A549 (cell line): ENCODE measurements at regions not wholly inside any gene's neighbourhood (a gene's known extent, or its start where the extent isn't known, plus 50 kb on each side); places are given as distances from the start of the nearest gene placed in this dataset.

Source experiments
- ATAC-seq, 2 experiments: fragments of 200-7000 bp in 1 of 2; fragments of >200 bp in 1 of 2; cut with Nextera tagmentation in 1 of 2; cut with Tn5 transposase in 1 of 2; 3 replicates each; pipeline versions ENCODE4 v1.8.0 to v1.9.1; 2018 to 2020; ENCODE audit warnings: mild to moderate bottlenecking in 1 of 2, moderate library complexity in 1 of 2
- CTCF ChIA-PET: fragments of 300-600 bp; sonication (Branson Sonifier 250); formaldehyde crosslinking; extraction: SDS; loops from one replicate; lab custom pipeline; 2021; ENCODE audit warnings: antibody characterized with exemption, inconsistent platforms; lab: Yijun Ruan, JAX
- POLR2A ChIA-PET: fragments of 350-600 bp; formaldehyde crosslinking; extraction: SDS; loops from one replicate; lab custom pipeline; 2021; ENCODE audit warnings: antibody characterized with exemption, inconsistent platforms; lab: Yijun Ruan, JAX
- DNase-seq, 2 experiments: peaks; one replicate each; pipeline versions ENCODE4 v3.0.0 to v3.0.0-alpha.2; 2011 to 2016; ENCODE audit warnings: low read depth in 1 of 2, low spot score in 1 of 2
- FAIRE-seq: peaks from 2 replicates; lab custom pipeline; 2011; peaks lifted over from hg19 to GRCh38; lab: Jason Lieb, UNC
- H3K27ac ChIP-seq, 2 experiments: fragments of >200 bp; sonication (Bioruptor Twin); formaldehyde crosslinking; 3 replicates each; pipeline ENCODE4 v1.5.1; 2016 to 2017
- H3K4me1 ChIP-seq: fragments of >200 bp; sonication (Bioruptor Twin); formaldehyde crosslinking; 3 replicates; pipeline ENCODE4 v1.6.1; 2016
- H3K4me2 ChIP-seq: fragments of >200 bp; sonication (Bioruptor Twin); formaldehyde crosslinking; 3 replicates; pipeline ENCODE4 v1.6.1; 2016
- H3K4me3 ChIP-seq: fragments of >200 bp; sonication (Bioruptor Twin); formaldehyde crosslinking; 3 replicates; pipeline ENCODE4 v1.5.1; 2016
- H3K9me3 ChIP-seq: fragments of >200 bp; sonication (Bioruptor Twin); formaldehyde crosslinking; 3 replicates; pipeline ENCODE4 v1.6.1; 2016
- CEBPB ChIP-seq, 2 experiments: fragments of >200 bp in 1 of 2; sonication (Bioruptor Twin) in 1 of 2; formaldehyde crosslinking in 1 of 2; IDR thresholded peaks; 2 replicates each; pipeline ENCODE4 v1.6.1; 2012 to 2016
- CHD2 ChIP-seq: fragments of 150-350 bp; IDR thresholded peaks from 2 replicates; pipeline ENCODE4 v1.6.1; 2014; ENCODE audit warnings: low read length; ENCODE audit not compliant: partially characterized antibody
- CHD4 ChIP-seq: fragments of 200-600 bp; sonication (generic); IDR thresholded peaks from 2 replicates; pipeline ENCODE4 v1.6.1; 2016; ENCODE audit warnings: antibody characterized with exemption, mild to moderate bottlenecking, borderline replicate concordance
- EHF ChIP-seq: fragments of 250-450 bp; sonication (Bioruptor Pico); IDR thresholded peaks from 2 replicates; pipeline ENCODE4 v1.5.0; 2020; ENCODE audit warnings: mild to moderate bottlenecking
- ESRRA ChIP-seq: fragments of 150-350 bp; IDR thresholded peaks from 2 replicates; pipeline ENCODE4 v1.6.1; 2014; ENCODE audit warnings: mild to moderate bottlenecking, low read length, borderline replicate concordance
- FOSL2 ChIP-seq, 2 experiments: fragments of 450-650 bp in 1 of 2; fragments of >200 bp in 1 of 2; sonication (Bioruptor Twin) in 1 of 2; formaldehyde crosslinking; IDR thresholded peaks; 2 replicates each; pipeline versions ENCODE4 v1.5.0 to v1.6.1; 2016 to 2020; ENCODE audit warnings: mild to moderate bottlenecking in 1 of 2, moderate library complexity in 1 of 2
- FOXS1 ChIP-seq: fragments of 250-450 bp; sonication (Bioruptor Pico); IDR thresholded peaks from 2 replicates; pipeline ENCODE4 v1.5.0; 2020; ENCODE audit warnings: mild to moderate bottlenecking, moderate library complexity
- HDAC2 ChIP-seq: fragments of 200-600 bp; sonication (generic); IDR thresholded peaks from 2 replicates; pipeline ENCODE4 v1.6.1; 2016
- HEYL ChIP-seq: fragments of 250-450 bp; sonication (Bioruptor Pico); IDR thresholded peaks from 2 replicates; pipeline ENCODE4 v1.8.0; 2021; ENCODE audit warnings: mild to moderate bottlenecking, moderate library complexity
- MAFK ChIP-seq: fragments of 450-650 bp; IDR thresholded peaks from 2 replicates; pipeline ENCODE4 v1.6.1; 2014; ENCODE audit not compliant: partially characterized antibody
- MYC ChIP-seq: IDR thresholded peaks from 2 replicates; pipeline ENCODE4 v1.6.1; 2012; ENCODE audit warnings: mild to moderate bottlenecking, inconsistent platforms, low read length, improper control_type of control experiment, borderline replicate concordance
- PHF8 ChIP-seq: fragments of 200-600 bp; sonication (generic); IDR thresholded peaks from 2 replicates; pipeline ENCODE4 v1.6.1; 2016; ENCODE audit warnings: low read depth, mild to moderate bottlenecking, antibody characterized with exemption, moderate library complexity, borderline replicate concordance
- RNF2 ChIP-seq: fragments of 200-600 bp; sonication (generic); IDR thresholded peaks from 2 replicates; pipeline ENCODE4 v1.6.1; 2016; ENCODE audit warnings: low read depth, mild to moderate bottlenecking, antibody characterized with exemption, moderate library complexity, borderline replicate concordance
- TP53 ChIP-seq: fragments of 250-450 bp; sonication (Bioruptor Pico); IDR thresholded peaks from 2 replicates; pipeline ENCODE4 v1.5.0; 2021; ENCODE audit warnings: mild to moderate bottlenecking, moderate library complexity
- ZC3H11A ChIP-seq: fragments of 450-650 bp; IDR thresholded peaks from 2 replicates; pipeline ENCODE4 v1.6.1; 2014; ENCODE audit warnings: antibody characterized with exemption, mild to moderate bottlenecking
- WGBS: methylation state at CpG from one replicate; pipeline ENCODE4 v1.1.6; 2017; ENCODE audit errors: missing lambda C conversion rate; 5-methylcytosine and 5-hydroxymethylcytosine counted together
- TF ChIP-seq, protein P1 (sequence below): fragments of >200 bp; sonication (Bioruptor Twin); formaldehyde crosslinking; IDR thresholded peaks from 3 replicates; pipeline ENCODE4 v1.5.1; 2016
- TF ChIP-seq, protein P2 (sequence below): fragments of 250-450 bp; sonication (Bioruptor Pico); IDR thresholded peaks from 2 replicates; pipeline ENCODE4 v1.5.0; 2020; ENCODE audit warnings: low read depth, mild to moderate bottlenecking, moderate library complexity
- TF ChIP-seq, protein P3 (sequence below): IDR thresholded peaks from 2 replicates; pipeline ENCODE4 v1.6.1; 2012
- TF ChIP-seq, protein P4 (sequence below): fragments of 150-350 bp; IDR thresholded peaks from 2 replicates; pipeline ENCODE4 v1.6.1; 2014; ENCODE audit warnings: low read depth, mild to moderate bottlenecking, low read length

- H3K4me3 ChIP-seq, result no peak overlapping the region
- TF ChIP-seq FOXS1 (no peak), HEYL (CRISPR knock-in tag) (no peak)
- no peak overlapping the region for H3K4me2 ChIP-seq
- ATAC-seq, result no peak
- POLR2A ChIA-PET, result no interaction called here
- FAIRE-seq, result no peak
- no peaks in the 10 kb centered on the region for H3K4me1 ChIP-seq
- no peak overlapping the region for H3K27ac ChIP-seq
- 7% methylated on average over 5 of the region's 5 CpGs for WGBS
- no peaks in the 10 kb centered on the region for H3K9me3 ChIP-seq
- no peak for DNase-seq
- CTCF ChIA-PET, result no interaction called here
These were observed 439.7 kb upstream of the SETBP1 start for GRCh38 chr18:44241020-44241419.

DNA sequence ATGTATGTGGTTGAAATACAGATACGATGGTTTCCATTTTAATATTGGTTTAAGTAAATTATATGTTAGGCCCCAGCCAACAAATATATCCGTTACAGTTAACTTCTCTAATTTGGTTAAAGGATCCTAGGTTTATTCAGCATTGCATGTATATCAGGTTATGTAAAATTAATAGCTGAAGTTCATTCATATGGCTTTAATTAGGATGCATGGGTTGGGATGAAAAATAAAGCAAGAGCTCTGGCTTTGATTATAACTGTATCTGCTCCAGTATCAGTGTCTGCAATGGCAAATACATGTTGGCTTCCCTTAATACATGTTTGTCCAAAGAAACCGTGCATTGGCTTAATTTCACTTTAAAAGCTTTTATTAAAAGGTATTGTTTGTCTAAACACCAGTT is 435.7 kb upstream of the SETBP1 start:
- DNase-seq, result no peak
- 19% methylated on average over 3 of the region's 3 CpGs for WGBS
- Histone ChIP-seq H3K4me1 (no peaks in the 10 kb centered on the region), H3K4me2 (no peak overlapping the region), H3K4me3 (no peak overlapping the region), H3K27ac (no peak overlapping the region), H3K9me3 (no peaks in the 10 kb centered on the region)
- CTCF ChIA-PET, result no interaction called here
- POLR2A ChIA-PET, result no interaction called here
- ATAC-seq, result no peak
- TF ChIP-seq EHF (CRISPR knock-in tag), result no peak
- TF ChIP-seq CHD4, result no peak
- TF ChIP-seq ZC3H11A, result no peak
- no peak for TF ChIP-seq MYC
- TF ChIP-seq, protein P1, sequence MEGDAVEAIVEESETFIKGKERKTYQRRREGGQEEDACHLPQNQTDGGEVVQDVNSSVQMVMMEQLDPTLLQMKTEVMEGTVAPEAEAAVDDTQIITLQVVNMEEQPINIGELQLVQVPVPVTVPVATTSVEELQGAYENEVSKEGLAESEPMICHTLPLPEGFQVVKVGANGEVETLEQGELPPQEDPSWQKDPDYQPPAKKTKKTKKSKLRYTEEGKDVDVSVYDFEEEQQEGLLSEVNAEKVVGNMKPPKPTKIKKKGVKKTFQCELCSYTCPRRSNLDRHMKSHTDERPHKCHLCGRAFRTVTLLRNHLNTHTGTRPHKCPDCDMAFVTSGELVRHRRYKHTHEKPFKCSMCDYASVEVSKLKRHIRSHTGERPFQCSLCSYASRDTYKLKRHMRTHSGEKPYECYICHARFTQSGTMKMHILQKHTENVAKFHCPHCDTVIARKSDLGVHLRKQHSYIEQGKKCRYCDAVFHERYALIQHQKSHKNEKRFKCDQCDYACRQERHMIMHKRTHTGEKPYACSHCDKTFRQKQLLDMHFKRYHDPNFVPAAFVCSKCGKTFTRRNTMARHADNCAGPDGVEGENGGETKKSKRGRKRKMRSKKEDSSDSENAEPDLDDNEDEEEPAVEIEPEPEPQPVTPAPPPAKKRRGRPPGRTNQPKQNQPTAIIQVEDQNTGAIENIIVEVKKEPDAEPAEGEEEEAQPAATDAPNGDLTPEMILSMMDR, result no peak
- no peak for TF ChIP-seq FOSL2 (IDR thresholded peaks at IDR 0.05)
- TF ChIP-seq FOSL2 (CRISPR knock-in tag; IDR thresholded peaks at IDR 0.05), result no peak
- TF ChIP-seq, protein P2, sequence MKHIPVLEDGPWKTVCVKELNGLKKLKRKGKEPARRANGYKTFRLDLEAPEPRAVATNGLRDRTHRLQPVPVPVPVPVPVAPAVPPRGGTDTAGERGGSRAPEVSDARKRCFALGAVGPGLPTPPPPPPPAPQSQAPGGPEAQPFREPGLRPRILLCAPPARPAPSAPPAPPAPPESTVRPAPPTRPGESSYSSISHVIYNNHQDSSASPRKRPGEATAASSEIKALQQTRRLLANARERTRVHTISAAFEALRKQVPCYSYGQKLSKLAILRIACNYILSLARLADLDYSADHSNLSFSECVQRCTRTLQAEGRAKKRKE, result no peak
- no peak for TF ChIP-seq MAFK
- no peak for TF ChIP-seq CEBPB (IDR thresholded peaks at IDR 0.05)
- TF ChIP-seq HDAC2, result no peak
- no peak for TF ChIP-seq CHD2
- no peak for FAIRE-seq

DNA sequence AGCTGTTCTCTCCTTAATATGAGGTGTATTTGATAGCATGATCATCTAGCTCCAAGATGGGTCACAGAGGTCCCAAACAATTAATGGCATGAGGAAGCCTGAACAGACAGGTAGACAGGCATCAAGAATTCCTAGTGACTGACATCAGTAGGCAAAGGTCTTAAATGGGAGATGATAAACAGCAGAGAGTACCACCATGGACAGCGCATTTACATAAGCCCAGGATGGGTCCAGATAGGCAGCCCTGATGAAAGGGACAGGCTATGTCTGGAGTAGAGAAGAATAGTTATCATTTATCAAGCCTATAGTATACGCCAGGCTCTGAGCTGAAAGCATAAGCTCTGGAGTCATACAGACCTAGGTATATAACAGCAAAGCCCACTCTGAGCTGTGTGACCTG is 434.7 kb upstream of the SETBP1 start:
- TF ChIP-seq PHF8, result no peak
- no peak for TF ChIP-seq MAFK
- TF ChIP-seq, protein P3, sequence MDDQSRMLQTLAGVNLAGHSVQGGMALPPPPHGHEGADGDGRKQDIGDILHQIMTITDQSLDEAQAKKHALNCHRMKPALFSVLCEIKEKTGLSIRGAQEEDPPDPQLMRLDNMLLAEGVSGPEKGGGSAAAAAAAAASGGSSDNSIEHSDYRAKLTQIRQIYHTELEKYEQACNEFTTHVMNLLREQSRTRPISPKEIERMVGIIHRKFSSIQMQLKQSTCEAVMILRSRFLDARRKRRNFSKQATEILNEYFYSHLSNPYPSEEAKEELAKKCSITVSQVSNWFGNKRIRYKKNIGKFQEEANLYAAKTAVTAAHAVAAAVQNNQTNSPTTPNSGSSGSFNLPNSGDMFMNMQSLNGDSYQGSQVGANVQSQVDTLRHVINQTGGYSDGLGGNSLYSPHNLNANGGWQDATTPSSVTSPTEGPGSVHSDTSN, result no peak
- no peak for TF ChIP-seq RNF2
- no peak for TF ChIP-seq TP53 (CRISPR knock-in tag)
- TF ChIP-seq ESRRA, result no peak
- TF ChIP-seq, protein P4, sequence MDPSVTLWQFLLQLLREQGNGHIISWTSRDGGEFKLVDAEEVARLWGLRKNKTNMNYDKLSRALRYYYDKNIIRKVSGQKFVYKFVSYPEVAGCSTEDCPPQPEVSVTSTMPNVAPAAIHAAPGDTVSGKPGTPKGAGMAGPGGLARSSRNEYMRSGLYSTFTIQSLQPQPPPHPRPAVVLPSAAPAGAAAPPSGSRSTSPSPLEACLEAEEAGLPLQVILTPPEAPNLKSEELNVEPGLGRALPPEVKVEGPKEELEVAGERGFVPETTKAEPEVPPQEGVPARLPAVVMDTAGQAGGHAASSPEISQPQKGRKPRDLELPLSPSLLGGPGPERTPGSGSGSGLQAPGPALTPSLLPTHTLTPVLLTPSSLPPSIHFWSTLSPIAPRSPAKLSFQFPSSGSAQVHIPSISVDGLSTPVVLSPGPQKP, result no peak
- Histone ChIP-seq H3K27ac (no peak overlapping the region), H3K4me1 (no peaks in the 10 kb centered on the region), H3K4me2 (no peak overlapping the region), H3K9me3 (no peaks in the 10 kb centered on the region), H3K4me3 (no peak overlapping the region)
- DNase-seq, result no peak
- ATAC-seq, result no peak
- ChIA-PET CTCF (no interaction called here), POLR2A (no interaction called here)
- WGBS, result 6% methylated on average over 2 of the region's 2 CpGs
- no peak for FAIRE-seq
